Body of pancreas (tissue), 4 donors: ENCODE measurements at regions not wholly inside any gene's neighbourhood (a gene's known extent, or its start where the extent isn't known, plus 50 kb on each side); places are given as distances from the start of the nearest gene placed in this dataset.

Source experiments
- ATAC-seq: fragments of 150-250 bp; one replicate; pipeline ENCODE4 v1.9.1; 2016
- DNase-seq, 4 donors: peaks; one replicate each; pipeline ENCODE4 v3.0.0-alpha.2; 2019
- H3K27ac ChIP-seq, 4 donors: fragments of 200-600 bp; sonication (generic); 1 replicate in 3 of 4; 2 replicates in 1 of 4; pipeline versions ENCODE4 v1.5.1 to v1.6.1; 2016 to 2019; ENCODE audit warnings: mild to moderate bottlenecking in 1 of 4, mixed read lengths in 1 of 4, moderate library complexity in 1 of 4
- H3K27me3 ChIP-seq, 2 donors: fragments of 200-600 bp; sonication (generic); one replicate each; pipeline ENCODE4 v1.6.0; 2016; ENCODE audit warnings: mild to moderate bottlenecking in 1 of 2
- H3K36me3 ChIP-seq, 2 donors: fragments of 200-600 bp; sonication (generic); replicated peaks in 1 of 2; 2 replicates each; pipeline ENCODE4 v1.5.1; 2016; ENCODE audit warnings: low read depth in 2 of 2; ENCODE audit not compliant: insufficient read depth in 1 of 2
- H3K4me1 ChIP-seq: fragments of 200-600 bp; sonication (generic); one replicate; pipeline ENCODE4 v1.6.0; 2016
- H3K4me3 ChIP-seq, 2 donors: fragments of 200-600 bp; sonication (generic); 1 replicate in 1 of 2; 2 replicates in 1 of 2; pipeline ENCODE4 v1.5.1; 2016 to 2019
- H3K9me3 ChIP-seq, 3 donors: fragments of 200-600 bp; sonication (generic); 1 replicate in 2 of 3; 2 replicates in 1 of 3; pipeline ENCODE4 v1.5.1; 2016
- POLR2A ChIP-seq, 3 donors: fragments of 450-650 bp; IDR thresholded peaks; one replicate each; pipeline ENCODE4 v1.6.1; 2016; ENCODE audit warnings: antibody characterized with exemption in 3 of 3, mild to moderate bottlenecking in 2 of 3
- WGBS, 2 donors: methylation state at CpG; one replicate each; pipeline ENCODE4 v1.1.5; 2017; 5-methylcytosine and 5-hydroxymethylcytosine counted together
- intact Hi-C: fragments of 100-400 bp; cut with DNase I; formaldehyde crosslinking; loops from one replicate; pipeline ENCODE4 v1.15.1; 2023
- TF ChIP-seq, protein P1 (sequence below), 7 experiments: fragments of 450-650 bp in 4 of 7; fragments of 200-600 bp in 3 of 7; sonication (generic) in 3 of 7; IDR thresholded peaks; one replicate each; pipeline ENCODE4 v1.5.1; 2016 to 2019; ENCODE audit warnings: antibody characterized with exemption in 7 of 7

DNA sequence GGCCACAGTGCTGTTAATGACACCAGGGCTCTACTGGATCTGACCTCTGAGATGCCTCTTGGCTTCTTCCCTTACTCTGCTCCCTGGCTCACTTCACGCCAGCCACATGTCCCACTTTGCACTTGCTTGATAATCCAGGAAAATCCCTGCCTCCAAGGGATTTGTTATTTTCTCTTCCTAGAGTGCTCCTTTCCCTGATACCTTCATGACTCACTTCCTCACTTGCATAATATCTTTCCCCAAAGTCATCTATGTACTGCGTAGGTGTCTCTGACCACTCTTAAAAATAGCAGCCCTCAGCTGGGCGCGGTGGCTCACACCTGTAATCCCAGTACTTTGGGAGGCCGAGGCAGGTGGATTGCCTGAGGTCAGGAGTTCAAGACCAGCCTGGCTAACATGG lies 572.3 kb downstream of the PLCL1 start:
- TF ChIP-seq POLR2A (IDR thresholded peaks at IDR 0.05) = no peak
- TF ChIP-seq, protein P1, sequence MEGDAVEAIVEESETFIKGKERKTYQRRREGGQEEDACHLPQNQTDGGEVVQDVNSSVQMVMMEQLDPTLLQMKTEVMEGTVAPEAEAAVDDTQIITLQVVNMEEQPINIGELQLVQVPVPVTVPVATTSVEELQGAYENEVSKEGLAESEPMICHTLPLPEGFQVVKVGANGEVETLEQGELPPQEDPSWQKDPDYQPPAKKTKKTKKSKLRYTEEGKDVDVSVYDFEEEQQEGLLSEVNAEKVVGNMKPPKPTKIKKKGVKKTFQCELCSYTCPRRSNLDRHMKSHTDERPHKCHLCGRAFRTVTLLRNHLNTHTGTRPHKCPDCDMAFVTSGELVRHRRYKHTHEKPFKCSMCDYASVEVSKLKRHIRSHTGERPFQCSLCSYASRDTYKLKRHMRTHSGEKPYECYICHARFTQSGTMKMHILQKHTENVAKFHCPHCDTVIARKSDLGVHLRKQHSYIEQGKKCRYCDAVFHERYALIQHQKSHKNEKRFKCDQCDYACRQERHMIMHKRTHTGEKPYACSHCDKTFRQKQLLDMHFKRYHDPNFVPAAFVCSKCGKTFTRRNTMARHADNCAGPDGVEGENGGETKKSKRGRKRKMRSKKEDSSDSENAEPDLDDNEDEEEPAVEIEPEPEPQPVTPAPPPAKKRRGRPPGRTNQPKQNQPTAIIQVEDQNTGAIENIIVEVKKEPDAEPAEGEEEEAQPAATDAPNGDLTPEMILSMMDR (IDR thresholded peaks at IDR 0.05) = no peak
- no peak overlapping the region for H3K27ac ChIP-seq
- no peaks in the 10 kb centered on the region for H3K9me3 ChIP-seq
- ATAC-seq (no peak), DNase-seq (no peak)
- no peak overlapping the region for H3K4me3 ChIP-seq
- H3K36me3 ChIP-seq = no peaks in the 10 kb centered on the region
- 68 to 74% methylated on average over 5 of the region's 5 CpGs for WGBS, 2 donors
- no peaks in the 10 kb centered on the region for H3K27me3 ChIP-seq
- H3K4me1 ChIP-seq = no peaks in the 10 kb centered on the region
- intact Hi-C loops = no loop called here

DNA sequence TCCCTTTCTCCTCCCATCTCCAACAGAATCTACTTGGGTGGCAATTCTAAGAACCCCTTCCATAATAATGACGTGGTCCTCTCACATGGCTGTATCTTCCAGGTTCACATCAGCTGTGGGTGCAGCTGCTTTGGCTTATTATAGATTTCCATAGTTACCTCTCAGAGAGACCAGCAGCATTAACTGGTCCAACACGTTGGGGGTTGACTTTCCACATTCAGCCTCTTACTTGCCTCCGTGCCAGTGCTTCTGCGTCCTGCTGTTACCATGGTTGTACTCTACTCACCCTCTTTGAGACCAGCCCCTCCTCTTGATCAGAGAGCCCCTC lies 570.7 kb downstream of the PLCL1 start:
- Histone ChIP-seq H3K27ac (no peak overlapping the region), H3K27me3 (no peaks in the 10 kb centered on the region), H3K9me3 (no peaks in the 10 kb centered on the region), H3K4me3 (no peak overlapping the region), H3K4me1 (no peaks in the 10 kb centered on the region), H3K36me3 (no peaks in the 10 kb centered on the region)
- ATAC-seq (no peak), DNase-seq (no peak)
- intact Hi-C loops = no loop called here
- TF ChIP-seq POLR2A (IDR thresholded peaks at IDR 0.05) = no peak
- TF ChIP-seq, protein P1 (IDR thresholded peaks at IDR 0.05) = no peak
- WGBS, 2 donors = 49 to 61% methylated on average over 4 of the region's 4 CpGs

DNA sequence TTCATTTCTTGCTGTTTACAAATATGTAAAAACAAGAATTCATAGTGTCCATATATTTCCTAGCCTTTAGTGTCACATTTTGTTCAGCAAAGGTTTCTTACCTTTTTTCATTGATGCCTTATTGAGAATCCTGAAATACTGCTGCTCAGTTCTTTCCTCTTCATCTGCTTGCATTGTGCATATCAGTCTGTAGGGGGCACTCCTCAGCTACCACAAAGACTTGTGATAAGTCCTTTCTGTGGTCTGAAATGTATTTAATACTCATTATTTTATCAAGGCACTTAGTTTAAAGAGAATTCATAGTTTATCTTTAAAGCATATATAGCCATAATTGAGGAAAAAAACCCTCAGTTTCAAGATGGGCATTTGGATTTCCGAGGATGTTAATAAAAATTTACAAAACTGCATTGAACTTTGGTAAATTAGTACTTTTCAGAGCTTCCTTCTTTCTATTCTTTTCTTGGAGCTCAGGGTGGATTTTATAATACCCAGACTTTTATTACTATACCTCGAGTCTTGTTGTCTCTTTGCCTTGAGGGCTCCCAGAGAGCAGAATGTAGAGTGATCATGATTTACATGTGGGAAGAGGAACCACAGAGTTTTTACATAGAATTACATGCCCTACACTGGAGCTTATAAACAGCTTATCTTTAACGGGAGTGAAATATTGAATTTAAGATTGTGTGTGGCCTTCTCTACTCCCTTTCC lies 570.1 kb downstream of the PLCL1 start:
- H3K27ac ChIP-seq = no peak overlapping the region
- 24 to 31% methylated on average over 3 of the region's 3 CpGs for WGBS, 2 donors
- intact Hi-C loops = no loop called here
- no peak for TF ChIP-seq POLR2A (IDR thresholded peaks at IDR 0.05)
- TF ChIP-seq, protein P1 (IDR thresholded peaks at IDR 0.05) = peak in 6 of 7 experiments; percentile 31 to 57 (median 41)
- H3K9me3 ChIP-seq = no peaks in the 10 kb centered on the region
- no peaks in the 10 kb centered on the region for H3K4me1 ChIP-seq
- H3K27me3 ChIP-seq = no peaks in the 10 kb centered on the region
- H3K4me3 ChIP-seq = no peak overlapping the region
- H3K36me3 ChIP-seq = no peaks in the 10 kb centered on the region
- DNase-seq (peak; percentile 13 to 48 (median 34)), ATAC-seq (no peak)

- peak; percentile 24 for ATAC-seq
These were observed 567.6 kb downstream of the PLCL1 start for GRCh38 chr2:198371921-198372543.

More at GRCh38 chr2:198371921-198372543, 567.6 kb downstream of the PLCL1 start:
- DNase-seq = no peak
- Histone ChIP-seq H3K27ac (no peak overlapping the region), H3K4me1 (no peaks in the 10 kb centered on the region), H3K27me3 (no peaks in the 10 kb centered on the region), H3K9me3 (no peaks in the 10 kb centered on the region), H3K4me3 (no peak overlapping the region), H3K36me3 (no peaks in the 10 kb centered on the region)
- intact Hi-C loops = no loop called here
- WGBS, 2 donors = 62 to 68% methylated on average over 10 of the region's 10 CpGs
- TF ChIP-seq POLR2A (IDR thresholded peaks at IDR 0.05) = no peak
- TF ChIP-seq, protein P1 (IDR thresholded peaks at IDR 0.05) = no peak
